ENCODE measurements at regions not wholly inside any gene's neighbourhood (a gene's known extent, or its start where the extent isn't known, plus 50 kb on each side); places are given as distances from the start of the nearest gene placed in this dataset.

DNA sequence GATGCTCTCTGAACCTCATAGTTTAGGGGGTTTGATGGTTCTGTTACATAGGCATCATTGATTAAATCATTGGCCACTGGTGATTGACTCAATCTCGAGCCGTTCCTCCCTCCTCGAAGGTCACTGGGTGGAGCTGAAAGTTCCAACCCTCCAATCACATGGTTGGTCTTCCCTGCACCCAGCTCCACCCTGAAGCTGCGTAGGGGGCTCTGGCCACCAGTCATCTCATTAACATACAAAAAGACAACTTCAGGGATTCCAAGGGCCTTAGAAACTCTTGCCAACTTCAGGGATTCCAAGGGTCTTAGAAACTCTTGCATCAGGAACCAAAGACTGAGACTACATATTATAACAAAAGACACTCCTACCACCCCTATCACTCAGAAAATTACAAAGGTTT is 306.5 kb upstream of the TNRC6C start:
- no peak for DNase-seq (ENCODE audit: low read depth)
- no peak overlapping the region for H3K4me3 ChIP-seq (ENCODE audit: low read depth, low read length)
- no peak for TF ChIP-seq CTCF (conservative IDR thresholded peaks at IDR 0.05; ENCODE audit: low read depth, low read length)

DNA sequence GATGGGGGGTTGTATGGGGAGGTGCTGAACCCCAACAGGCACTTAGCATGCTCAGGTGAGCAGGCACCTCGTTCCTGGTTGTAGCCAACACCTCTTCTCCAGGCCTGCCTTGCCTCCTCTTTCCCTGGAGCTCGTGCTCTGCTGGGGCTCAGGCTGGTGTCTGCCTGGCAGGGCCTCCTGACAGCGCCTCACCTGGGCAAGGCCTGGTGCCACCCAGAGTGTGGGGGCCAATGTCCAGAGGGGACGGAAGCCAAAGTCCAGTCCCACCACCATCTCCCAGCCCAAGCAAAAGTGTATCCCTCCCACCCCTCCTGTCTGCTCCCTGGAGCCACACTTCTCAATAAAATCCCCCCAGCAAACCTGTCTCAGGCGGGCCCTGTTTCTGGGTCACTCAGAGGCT is 304.2 kb upstream of the TNRC6C start:
- TF ChIP-seq CTCF (conservative IDR thresholded peaks at IDR 0.05; ENCODE audit: low read depth, low read length), result no peak
- DNase-seq (ENCODE audit: low read depth), result no peak
- H3K4me3 ChIP-seq (ENCODE audit: low read depth, low read length), result no peak overlapping the region

- no peak for TF ChIP-seq CTCF (conservative IDR thresholded peaks at IDR 0.05; ENCODE audit: low read depth, low read length)
- no peak for DNase-seq (ENCODE audit: low read depth)
These were observed 303.7 kb upstream of the TNRC6C start for GRCh38 chr17:77654850-77655249.

GRCh38 chr17:77656054-77656453 is 302.4 kb upstream of the TNRC6C start:
- TF ChIP-seq CTCF (conservative IDR thresholded peaks at IDR 0.05; ENCODE audit: low read depth, low read length), result no peak
- no peak overlapping the region for H3K4me3 ChIP-seq (ENCODE audit: low read depth, low read length)
- DNase-seq (ENCODE audit: low read depth), result no peak

More at GRCh38 chr17:77654850-77655249, 303.7 kb upstream of the TNRC6C start:
- H3K4me3 ChIP-seq (ENCODE audit: low read depth, low read length), result no peak overlapping the region

- no peak for DNase-seq (ENCODE audit: low read depth)
- no peak for TF ChIP-seq CTCF (conservative IDR thresholded peaks at IDR 0.05; ENCODE audit: low read depth, low read length)
- no peak overlapping the region for H3K4me3 ChIP-seq (ENCODE audit: low read depth, low read length)
These were observed 300.7 kb upstream of the TNRC6C start for GRCh38 chr17:77657839-77658238.

- H3K4me3 ChIP-seq (ENCODE audit: low read depth, low read length), result no peak overlapping the region
- TF ChIP-seq CTCF (conservative IDR thresholded peaks at IDR 0.05; ENCODE audit: low read depth, low read length), result no peak
- DNase-seq (ENCODE audit: low read depth), result no peak
These were observed 298.0 kb upstream of the TNRC6C start for GRCh38 chr17:77660524-77660923.

DNA sequence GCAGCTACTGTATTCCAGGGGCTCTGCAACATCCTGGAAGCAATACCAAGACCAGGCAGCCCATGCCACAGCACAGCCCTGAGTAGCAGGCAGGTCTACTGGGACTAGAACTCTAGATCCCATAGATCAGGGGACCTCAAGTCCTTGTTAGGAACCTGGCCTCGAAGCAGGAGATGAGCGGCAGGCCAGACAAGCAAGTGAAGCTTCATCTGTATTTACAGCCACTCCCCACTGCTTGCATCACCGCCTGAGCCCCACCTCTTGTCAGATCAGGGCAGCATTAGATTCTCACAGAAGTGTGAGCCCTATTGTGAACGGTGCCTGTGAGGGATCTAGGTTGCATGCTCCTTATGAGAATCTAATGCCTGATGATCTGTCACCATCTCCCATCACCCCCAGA is 295.7 kb upstream of the TNRC6C start:
- no peak overlapping the region for H3K4me3 ChIP-seq (ENCODE audit: low read depth, low read length)
- DNase-seq (ENCODE audit: low read depth), result no peak
- no peak for TF ChIP-seq CTCF (conservative IDR thresholded peaks at IDR 0.05; ENCODE audit: low read depth, low read length)
